IPS-18c (cell line): ENCODE measurements at regions not wholly inside any gene's neighbourhood (a gene's known extent, or its start where the extent isn't known, plus 50 kb on each side); places are given as distances from the start of the nearest gene placed in this dataset.
"Not testable (repeated sequence)": the region's sequence is repeated elsewhere in the genome, so short reads cannot be mapped to it uniquely, and the experiment has no call there.

ENCODE experiments used
- H3K4me3 ChIP-seq: 2 replicates; pipeline ENCODE4 v1.7.0; 2013; ENCODE audit warnings: low read depth, mild to moderate bottlenecking, low read length, moderate library complexity; ENCODE audit not compliant: insufficient read depth
- H3K9me3 ChIP-seq: one replicate; pipeline ENCODE4 v1.6.1; 2013; ENCODE audit warnings: mild to moderate bottlenecking, low read length, moderate library complexity; ENCODE audit not compliant: control insufficient read depth, insufficient read depth

- peaks cover 12% of the 10 kb centered on the region for H3K9me3 ChIP-seq
- H3K4me3 ChIP-seq, result no peak overlapping the region
Observed at GRCh38 chrX:151042842-151043241, 59.7 kb downstream of the HMGB3 start.

- not testable (repeated sequence) for H3K4me3 ChIP-seq, H3K9me3 ChIP-seq
Observed at GRCh38 chrX:151066373-151066772, 83.2 kb downstream of the HMGB3 start.

- no peak overlapping the region for H3K4me3 ChIP-seq
- H3K9me3 ChIP-seq, result peaks cover 7% of the 10 kb centered on the region
Observed at GRCh38 chrX:151073767-151074166, 90.6 kb downstream of the HMGB3 start.

- Histone ChIP-seq H3K4me3 (no peak overlapping the region), H3K9me3 (peaks cover 5% of the 10 kb centered on the region)
Observed at GRCh38 chrX:151081016-151081415, 95.4 kb upstream of the GPR50 start.

- Histone ChIP-seq H3K4me3 (peak overlapping the region; percentile 4; the same call in 1 of the 2 replicates), H3K9me3 (peaks cover 5% of the 10 kb centered on the region)
Observed at GRCh38 chrX:151082077-151082948, 94.1 kb upstream of the GPR50 start.

GRCh38 chrX:151084454-151084853 is 91.9 kb upstream of the GPR50 start:
- H3K9me3 ChIP-seq, result no peaks in the 10 kb centered on the region

GRCh38 chrX:151085207-151085606 is 91.2 kb upstream of the GPR50 start:
- H3K9me3 ChIP-seq, result no peaks in the 10 kb centered on the region
- H3K4me3 ChIP-seq, result no peak overlapping the region

More at GRCh38 chrX:151084454-151084853, 91.9 kb upstream of the GPR50 start:
- no peak overlapping the region for H3K4me3 ChIP-seq

- Histone ChIP-seq H3K4me3 (no peak overlapping the region), H3K9me3 (no peaks in the 10 kb centered on the region)
Observed at GRCh38 chrX:151088221-151088620, 88.2 kb upstream of the GPR50 start.

- Histone ChIP-seq H3K4me3 (no peak overlapping the region), H3K9me3 (peaks cover 7% of the 10 kb centered on the region)
Observed at GRCh38 chrX:151099001-151099400, 77.4 kb upstream of the GPR50 start.

- Histone ChIP-seq H3K9me3 (peaks cover 9% of the 10 kb centered on the region), H3K4me3 (no peak overlapping the region)
Observed at GRCh38 chrX:151100799-151101198, 75.6 kb upstream of the GPR50 start.

GRCh38 chrX:151113200-151113599 is 63.2 kb upstream of the GPR50 start:
- not testable (repeated sequence) for H3K9me3 ChIP-seq, H3K4me3 ChIP-seq
